HFFc6 (cell line): ENCODE measurements at regions not wholly inside any gene's neighbourhood (a gene's known extent, or its start where the extent isn't known, plus 50 kb on each side); places are given as distances from the start of the nearest gene placed in this dataset.
A peak's percentile ranks its signal among the peaks of the same experiment; 100 is the strongest.

Source experiments
- DNase-seq: peaks from one replicate; pipeline ENCODE4 v3.0.0-alpha.2; 2018
- H3K27ac Mint-ChIP-seq: 2 replicates; pipeline ENCODE4 v1.8.0; 2020; ENCODE audit warnings: mild to moderate bottlenecking, mixed read lengths
- H3K27me3 Mint-ChIP-seq: 2 replicates; pipeline ENCODE4 v1.8.0; 2021; ENCODE audit warnings: mild to moderate bottlenecking, moderate library complexity, mixed read lengths; ENCODE audit not compliant: insufficient read depth
- H3K36me3 Mint-ChIP-seq: 2 replicates; pipeline ENCODE4 v1.8.0; 2021; ENCODE audit warnings: low read depth, mixed read lengths
- H3K4me1 Mint-ChIP-seq: 2 replicates; pipeline ENCODE4 v1.8.0; 2020; ENCODE audit warnings: low read depth, mixed read lengths
- H3K4me3 Mint-ChIP-seq: 2 replicates; pipeline ENCODE4 v1.8.0; 2020; ENCODE audit warnings: mild to moderate bottlenecking, moderate library complexity, mixed read lengths
- H3K9me3 Mint-ChIP-seq: 2 replicates; pipeline ENCODE4 v1.8.0; 2020; ENCODE audit warnings: mild to moderate bottlenecking, mixed read lengths
- TF ChIP-seq, protein P1 (sequence below): fragments of 200-600 bp; sonication (generic); IDR thresholded peaks from 2 replicates; pipeline ENCODE4 v1.5.0; 2021; ENCODE audit warnings: antibody characterized with exemption, mild to moderate bottlenecking

- peak overlapping the region; percentile 95 for H3K27ac Mint-ChIP-seq
- no peaks in the 10 kb centered on the region for H3K36me3 Mint-ChIP-seq
- TF ChIP-seq, protein P1, sequence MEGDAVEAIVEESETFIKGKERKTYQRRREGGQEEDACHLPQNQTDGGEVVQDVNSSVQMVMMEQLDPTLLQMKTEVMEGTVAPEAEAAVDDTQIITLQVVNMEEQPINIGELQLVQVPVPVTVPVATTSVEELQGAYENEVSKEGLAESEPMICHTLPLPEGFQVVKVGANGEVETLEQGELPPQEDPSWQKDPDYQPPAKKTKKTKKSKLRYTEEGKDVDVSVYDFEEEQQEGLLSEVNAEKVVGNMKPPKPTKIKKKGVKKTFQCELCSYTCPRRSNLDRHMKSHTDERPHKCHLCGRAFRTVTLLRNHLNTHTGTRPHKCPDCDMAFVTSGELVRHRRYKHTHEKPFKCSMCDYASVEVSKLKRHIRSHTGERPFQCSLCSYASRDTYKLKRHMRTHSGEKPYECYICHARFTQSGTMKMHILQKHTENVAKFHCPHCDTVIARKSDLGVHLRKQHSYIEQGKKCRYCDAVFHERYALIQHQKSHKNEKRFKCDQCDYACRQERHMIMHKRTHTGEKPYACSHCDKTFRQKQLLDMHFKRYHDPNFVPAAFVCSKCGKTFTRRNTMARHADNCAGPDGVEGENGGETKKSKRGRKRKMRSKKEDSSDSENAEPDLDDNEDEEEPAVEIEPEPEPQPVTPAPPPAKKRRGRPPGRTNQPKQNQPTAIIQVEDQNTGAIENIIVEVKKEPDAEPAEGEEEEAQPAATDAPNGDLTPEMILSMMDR: no peak
- peak; percentile 91 for DNase-seq
- peaks cover 1% of the 10 kb centered on the region; the same call in 1 of the 2 replicates for H3K27me3 Mint-ChIP-seq
- H3K4me1 Mint-ChIP-seq: peaks cover 74% of the 10 kb centered on the region
- 0 out of 2 replicates have a peak, but pooled peaks cover 3% of the 10 kb centered on the region for H3K9me3 Mint-ChIP-seq
- peak overlapping the region; percentile 71 for H3K4me3 Mint-ChIP-seq
These were observed 216.2 kb upstream of the S1PR3 start for GRCh38 chr9:88775037-88775471.

DNA sequence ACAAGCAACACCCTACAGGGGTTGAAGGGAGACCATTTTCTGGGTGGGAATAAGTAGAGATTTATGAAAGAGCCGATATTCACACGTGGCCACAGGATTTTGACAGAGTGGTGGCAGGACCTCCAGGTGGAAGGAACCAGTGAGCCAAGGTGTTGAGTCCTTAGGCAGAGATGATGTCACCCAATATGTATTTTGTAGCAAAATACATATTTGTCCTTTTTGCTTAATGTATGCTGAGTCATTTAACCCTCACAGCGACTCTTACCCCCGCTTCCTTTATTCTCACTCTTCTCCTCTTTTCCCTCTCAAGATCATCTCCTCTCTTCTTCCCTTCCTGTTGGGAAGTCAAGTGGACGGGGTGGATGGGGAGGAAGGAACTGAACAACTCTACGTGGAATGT lies 215.7 kb upstream of the S1PR3 start:
- Mint-ChIP-seq H3K27me3 (peaks cover 1% of the 10 kb centered on the region; the same call in 1 of the 2 replicates), H3K36me3 (no peaks in the 10 kb centered on the region), H3K4me3 (peak overlapping the region; percentile 71), H3K9me3 (0 out of 2 replicates have a peak, but pooled peaks cover 3% of the 10 kb centered on the region), H3K4me1 (peaks cover 74% of the 10 kb centered on the region), H3K27ac (peak overlapping the region; percentile 95)
- no peak for DNase-seq
- TF ChIP-seq, protein P1: no peak

DNA sequence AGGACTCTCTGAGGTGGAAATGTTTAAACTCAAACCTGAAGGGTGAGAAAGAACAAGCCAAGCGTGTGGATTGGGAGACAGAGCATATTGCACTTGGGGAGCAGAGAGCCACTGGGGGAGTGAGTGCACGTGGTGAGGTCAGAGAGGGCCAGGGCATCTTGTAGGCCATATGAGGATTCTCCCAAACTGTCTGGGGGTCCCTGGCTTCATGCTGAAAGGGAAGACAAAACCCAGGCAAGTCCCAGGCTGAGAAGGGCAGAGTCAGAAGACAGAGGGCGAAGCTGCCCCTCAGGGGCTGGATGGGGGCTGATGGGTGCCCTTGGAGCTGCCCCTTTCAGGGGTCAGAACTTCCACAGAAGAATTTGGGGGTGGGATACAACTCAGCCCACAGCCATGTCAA lies 215.3 kb upstream of the S1PR3 start:
- DNase-seq: no peak
- Mint-ChIP-seq H3K4me3 (peak overlapping the region; percentile 71), H3K27ac (peak overlapping the region; percentile 95), H3K4me1 (peaks cover 77% of the 10 kb centered on the region), H3K36me3 (no peaks in the 10 kb centered on the region), H3K9me3 (0 out of 2 replicates have a peak, but pooled peaks cover 3% of the 10 kb centered on the region), H3K27me3 (peaks cover 1% of the 10 kb centered on the region; the same call in 1 of the 2 replicates)
- TF ChIP-seq, protein P1: no peak

DNA sequence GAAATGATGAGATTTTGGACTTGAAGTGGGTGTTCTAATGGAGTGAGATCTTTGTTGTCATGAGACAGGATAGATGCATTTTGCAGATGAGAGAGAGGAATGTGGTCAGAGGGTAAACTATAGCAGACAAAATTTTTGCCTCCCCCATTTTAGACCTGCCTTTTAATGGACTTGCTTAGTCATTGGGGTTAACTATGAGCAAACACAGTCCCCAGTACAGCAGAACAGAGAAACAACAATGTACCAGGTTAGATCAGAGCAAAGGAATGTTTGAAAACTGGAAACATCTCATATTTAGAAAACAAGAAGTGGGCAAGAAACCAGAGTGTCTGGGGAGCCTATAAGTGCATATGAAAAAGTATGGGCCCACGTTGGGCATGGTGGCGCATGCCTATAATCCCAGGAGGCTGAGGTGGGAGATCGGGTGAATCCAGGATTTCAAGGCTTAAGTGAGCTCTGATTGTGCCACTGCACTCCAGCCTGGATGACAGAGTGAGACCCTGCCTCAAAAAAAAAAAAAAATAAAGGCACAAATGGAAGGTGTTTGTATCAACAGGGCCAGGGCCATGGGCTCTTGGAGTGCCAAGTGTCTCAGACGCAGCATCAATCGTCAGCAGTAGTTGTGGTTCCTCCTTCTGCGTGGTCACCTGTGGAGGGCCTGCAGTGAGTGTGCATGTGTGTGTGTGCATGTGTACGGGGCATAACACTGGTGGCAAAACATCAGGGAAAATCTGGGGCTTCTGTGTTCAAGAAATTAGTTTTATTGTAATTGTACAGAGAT lies 214.4 kb upstream of the S1PR3 start:
- Mint-ChIP-seq H3K4me1 (peaks cover 77% of the 10 kb centered on the region), H3K36me3 (no peaks in the 10 kb centered on the region), H3K27ac (peak overlapping the region; percentile 83), H3K4me3 (peak overlapping the region; percentile 58), H3K9me3 (0 out of 2 replicates have a peak, but pooled peaks cover 3% of the 10 kb centered on the region), H3K27me3 (no peaks in the 10 kb centered on the region)
- DNase-seq: peak; percentile 88
- TF ChIP-seq, protein P1: no peak

DNA sequence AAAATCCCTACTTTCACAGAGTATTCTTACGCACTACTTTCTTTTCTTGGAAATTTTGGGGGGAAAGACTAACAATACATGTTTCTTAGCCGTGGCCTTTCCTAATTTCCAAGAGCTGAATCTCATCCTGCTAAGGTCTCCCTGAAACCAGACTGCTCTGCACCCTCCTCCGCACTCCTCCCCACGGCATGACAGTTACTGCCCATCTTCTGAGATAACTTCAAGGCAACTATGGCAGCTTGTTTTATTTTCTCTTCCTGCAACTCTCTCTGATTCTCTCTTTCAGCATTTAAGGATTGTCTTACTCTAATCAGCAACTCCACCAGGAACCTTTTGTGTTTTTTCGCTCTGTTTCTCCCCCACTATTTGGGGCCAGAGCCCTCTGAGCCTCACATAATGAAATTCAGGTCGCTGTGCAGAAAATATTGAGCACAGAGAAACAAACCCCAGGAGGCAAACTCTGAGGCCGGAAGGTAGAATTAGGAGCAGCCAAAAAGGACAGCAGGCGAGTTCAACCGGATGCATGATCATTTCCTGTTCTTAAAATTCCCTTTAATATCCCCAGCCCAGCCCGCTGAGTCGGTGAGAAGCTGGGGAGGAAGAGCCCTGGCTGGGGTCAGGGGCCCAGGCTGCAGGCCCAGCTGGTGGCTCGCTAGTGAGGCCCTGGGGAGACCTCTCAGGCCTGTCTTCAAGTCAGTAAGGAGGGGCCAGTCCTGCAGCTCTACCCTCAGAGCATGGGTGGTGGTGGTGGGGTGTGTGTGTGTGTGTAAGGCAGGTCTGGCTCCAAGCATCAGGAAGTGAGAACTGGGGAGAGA lies 213.6 kb upstream of the S1PR3 start:
- Mint-ChIP-seq H3K27ac (peak overlapping the region; percentile 83), H3K27me3 (peaks cover 2% of the 10 kb centered on the region; the same call in 1 of the 2 replicates), H3K9me3 (0 out of 2 replicates have a peak, but pooled peaks cover 3% of the 10 kb centered on the region), H3K36me3 (no peaks in the 10 kb centered on the region), H3K4me3 (peak overlapping the region; percentile 58), H3K4me1 (peaks cover 77% of the 10 kb centered on the region)
- no peak for DNase-seq
- TF ChIP-seq, protein P1: no peak
